Neural progenitor cell (in vitro differentiated cells): ENCODE measurements at regions not wholly inside any gene's neighbourhood (a gene's known extent, or its start where the extent isn't known, plus 50 kb on each side); places are given as distances from the start of the nearest gene placed in this dataset.

Experiments used
- DNase-seq: peaks from one replicate; pipeline ENCODE4 v3.0.0-alpha.2; 2016; ENCODE audit warnings: low spot score
- H2AFZ ChIP-seq: fragments of 200-600 bp; sonication (generic); replicated peaks from 2 replicates; pipeline ENCODE4 v1.6.1; 2016; ENCODE audit warnings: antibody characterized with exemption
- H3F3A ChIP-seq: fragments of 200-600 bp; sonication (generic); 2 replicates; pipeline ENCODE4 v1.6.1; 2016; ENCODE audit warnings: antibody characterized with exemption, low read depth
- H3K27ac ChIP-seq: fragments of 200-600 bp; sonication (generic); 2 replicates; pipeline ENCODE4 v1.5.1; 2016; ENCODE audit warnings: mild to moderate bottlenecking
- H3K27me3 ChIP-seq: fragments of 200-600 bp; sonication (generic); 2 replicates; pipeline ENCODE4 v1.6.1; 2016; ENCODE audit warnings: mild to moderate bottlenecking, moderate library complexity
- H3K36me3 ChIP-seq: fragments of 200-600 bp; sonication (generic); 2 replicates; pipeline ENCODE4 v1.5.1; 2016
- H3K4me1 ChIP-seq: fragments of 200-600 bp; sonication (generic); 2 replicates; pipeline ENCODE4 v1.6.1; 2016; ENCODE audit warnings: mixed run types
- H3K4me2 ChIP-seq: fragments of 200-600 bp; sonication (generic); 2 replicates; pipeline ENCODE4 v1.6.1; 2016
- H3K4me3 ChIP-seq: fragments of 200-600 bp; sonication (generic); 2 replicates; pipeline ENCODE4 v1.5.1; 2016
- H3K79me2 ChIP-seq: fragments of 200-600 bp; sonication (generic); 2 replicates; pipeline ENCODE4 v1.6.1; 2016; ENCODE audit warnings: low read depth
- H3K9ac ChIP-seq: fragments of 200-600 bp; sonication (generic); 2 replicates; pipeline ENCODE4 v1.6.1; 2016
- H3K9me3 ChIP-seq: fragments of 200-600 bp; sonication (generic); 2 replicates; pipeline ENCODE4 v1.5.1; 2016; ENCODE audit warnings: low read depth
- H4K20me1 ChIP-seq: fragments of 200-600 bp; sonication (generic); 2 replicates; pipeline ENCODE4 v1.6.1; 2016; ENCODE audit warnings: low read depth
- H3K27ac Mint-ChIP-seq: 3 replicates; pipeline ENCODE4 v1.8.0; 2021; ENCODE audit warnings: mixed read lengths
- H3K27me3 Mint-ChIP-seq: 2 replicates; pipeline ENCODE4 v1.8.0; 2022; ENCODE audit warnings: low read depth, mild to moderate bottlenecking, inconsistent platforms, moderate library complexity, mixed read lengths; ENCODE audit not compliant: insufficient read depth
- H3K36me3 Mint-ChIP-seq: 3 replicates; pipeline ENCODE4 v1.8.0; 2021; ENCODE audit warnings: mixed read lengths
- H3K4me1 Mint-ChIP-seq: 3 replicates; pipeline ENCODE4 v1.8.0; 2021; ENCODE audit warnings: mixed read lengths
- H3K4me3 Mint-ChIP-seq: 3 replicates; pipeline ENCODE4 v1.8.0; 2021; ENCODE audit warnings: mild to moderate bottlenecking, moderate library complexity, mixed read lengths
- H3K9me3 Mint-ChIP-seq: 3 replicates; pipeline ENCODE4 v1.8.0; 2020; ENCODE audit warnings: mixed read lengths
- EZH2 ChIP-seq: fragments of 200-600 bp; sonication (generic); IDR thresholded peaks from 2 replicates; pipeline ENCODE4 v1.6.1; 2017; ENCODE audit warnings: antibody characterized with exemption, mild to moderate bottlenecking, moderate library complexity
- EZH2phosphoT487 ChIP-seq: fragments of 200-600 bp; sonication (generic); IDR thresholded peaks from 2 replicates; pipeline ENCODE4 v1.6.1; 2017; ENCODE audit warnings: antibody characterized with exemption
- TF ChIP-seq, protein P1 (sequence below): fragments of 200-600 bp; sonication (generic); IDR thresholded peaks from 2 replicates; pipeline ENCODE4 v1.5.1; 2017; ENCODE audit warnings: antibody characterized with exemption, mild to moderate bottlenecking

DNA sequence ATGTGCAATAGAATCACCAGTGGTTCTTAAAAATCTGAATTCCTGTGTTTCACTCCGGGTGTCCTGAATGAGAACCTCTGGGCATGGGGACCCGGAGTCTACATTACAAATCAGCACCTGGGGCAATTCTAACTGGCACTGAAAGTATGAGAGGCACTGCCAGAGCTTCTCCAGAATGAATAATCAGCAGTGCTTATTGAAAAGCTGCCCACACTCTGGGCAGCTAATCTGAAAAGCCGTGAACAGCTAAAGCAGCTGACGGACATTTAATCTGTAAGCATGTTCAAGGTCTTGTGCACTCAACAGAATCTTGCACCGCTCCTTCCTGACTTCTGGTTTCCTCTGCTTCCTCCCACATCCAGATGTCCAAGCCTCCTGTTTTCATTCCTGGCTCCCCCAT, 113.3 kb upstream of the KIF5B start:
- DNase-seq = no peak
- Mint-ChIP-seq H3K4me3 (no peak overlapping the region), H3K27ac (no peak overlapping the region), H3K36me3 (no peaks in the 10 kb centered on the region), H3K9me3 (no peaks in the 10 kb centered on the region), H3K4me1 (peaks cover 6% of the 10 kb centered on the region), H3K27me3 (no peaks in the 10 kb centered on the region)
- Histone ChIP-seq H4K20me1 (no peaks in the 10 kb centered on the region), H3K4me2 (no peak overlapping the region), H3K27me3 (no peaks in the 10 kb centered on the region), H3K27ac (no peak overlapping the region), H3K9ac (no peak overlapping the region), H3K79me2 (no peaks in the 10 kb centered on the region), H2AFZ (no peak overlapping the region), H3K4me1 (no peaks in the 10 kb centered on the region), H3F3A (peaks cover 3% of the 10 kb centered on the region), H3K4me3 (no peak overlapping the region), H3K36me3 (no peaks in the 10 kb centered on the region), H3K9me3 (no peaks in the 10 kb centered on the region)
- TF ChIP-seq EZH2 (no peak), EZH2phosphoT487 (no peak)
- TF ChIP-seq, protein P1, sequence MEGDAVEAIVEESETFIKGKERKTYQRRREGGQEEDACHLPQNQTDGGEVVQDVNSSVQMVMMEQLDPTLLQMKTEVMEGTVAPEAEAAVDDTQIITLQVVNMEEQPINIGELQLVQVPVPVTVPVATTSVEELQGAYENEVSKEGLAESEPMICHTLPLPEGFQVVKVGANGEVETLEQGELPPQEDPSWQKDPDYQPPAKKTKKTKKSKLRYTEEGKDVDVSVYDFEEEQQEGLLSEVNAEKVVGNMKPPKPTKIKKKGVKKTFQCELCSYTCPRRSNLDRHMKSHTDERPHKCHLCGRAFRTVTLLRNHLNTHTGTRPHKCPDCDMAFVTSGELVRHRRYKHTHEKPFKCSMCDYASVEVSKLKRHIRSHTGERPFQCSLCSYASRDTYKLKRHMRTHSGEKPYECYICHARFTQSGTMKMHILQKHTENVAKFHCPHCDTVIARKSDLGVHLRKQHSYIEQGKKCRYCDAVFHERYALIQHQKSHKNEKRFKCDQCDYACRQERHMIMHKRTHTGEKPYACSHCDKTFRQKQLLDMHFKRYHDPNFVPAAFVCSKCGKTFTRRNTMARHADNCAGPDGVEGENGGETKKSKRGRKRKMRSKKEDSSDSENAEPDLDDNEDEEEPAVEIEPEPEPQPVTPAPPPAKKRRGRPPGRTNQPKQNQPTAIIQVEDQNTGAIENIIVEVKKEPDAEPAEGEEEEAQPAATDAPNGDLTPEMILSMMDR = no peak

DNA sequence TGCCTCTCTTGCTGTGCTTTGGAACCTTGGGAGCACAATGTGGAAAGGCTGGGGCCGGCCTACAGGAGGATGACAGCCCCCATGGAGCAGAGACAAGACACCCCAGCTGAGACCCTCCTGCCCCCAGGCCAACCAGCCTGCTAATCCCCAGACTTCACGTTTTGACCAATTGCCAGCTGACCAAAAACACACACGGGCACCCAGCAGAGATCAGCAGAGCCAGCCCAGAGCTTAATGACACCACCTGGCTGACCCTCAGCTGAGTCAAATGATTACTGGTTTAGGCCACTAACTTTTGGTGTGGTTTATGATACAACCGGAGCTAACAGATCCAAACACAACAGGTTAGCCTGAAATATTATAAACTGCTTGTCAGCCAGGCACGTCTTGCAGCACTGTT, 111.2 kb upstream of the KIF5B start:
- no peak overlapping the region for H3K4me3 Mint-ChIP-seq
- no peaks in the 10 kb centered on the region for H3K36me3 ChIP-seq
- H3K9ac ChIP-seq = no peak overlapping the region
- TF ChIP-seq, protein P1 = no peak
- TF ChIP-seq EZH2phosphoT487 (no peak), EZH2 (no peak)
- peaks cover 3% of the 10 kb centered on the region for H3F3A ChIP-seq
- no peaks in the 10 kb centered on the region for H3K9me3 Mint-ChIP-seq
- no peaks in the 10 kb centered on the region for H3K27me3 Mint-ChIP-seq
- H2AFZ ChIP-seq = no peak overlapping the region
- no peaks in the 10 kb centered on the region for H3K27me3 ChIP-seq
- H3K9me3 ChIP-seq = no peaks in the 10 kb centered on the region
- H3K4me3 ChIP-seq = no peak overlapping the region
- peak; percentile 12 for DNase-seq
- H3K27ac ChIP-seq = no peak overlapping the region
- H3K79me2 ChIP-seq = no peaks in the 10 kb centered on the region
- no peak overlapping the region for H3K4me2 ChIP-seq
- peaks cover 6% of the 10 kb centered on the region for H3K4me1 Mint-ChIP-seq
- no peaks in the 10 kb centered on the region for H3K4me1 ChIP-seq
- H4K20me1 ChIP-seq = no peaks in the 10 kb centered on the region
- no peaks in the 10 kb centered on the region for H3K36me3 Mint-ChIP-seq
- no peak overlapping the region for H3K27ac Mint-ChIP-seq

DNA sequence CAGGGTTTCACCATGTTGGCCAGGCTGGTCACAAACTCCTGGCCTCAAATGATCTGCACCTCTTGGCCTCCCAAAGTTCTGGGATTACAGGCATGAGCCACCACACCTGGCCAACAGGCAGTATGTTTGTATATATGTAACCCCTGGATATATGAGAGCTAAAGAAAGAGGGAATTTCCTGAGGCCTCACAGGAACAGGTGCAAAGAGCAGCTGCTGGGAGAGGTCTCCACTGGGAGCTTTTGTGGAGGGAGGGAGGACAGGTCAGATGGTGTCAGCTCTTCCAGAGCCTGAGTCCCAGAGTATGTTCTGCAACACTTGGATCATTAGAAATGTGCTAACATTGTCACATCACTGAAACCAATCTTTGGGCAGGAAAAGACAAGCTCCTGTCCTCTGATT, 110.1 kb upstream of the KIF5B start:
- Histone ChIP-seq H3K27ac (no peak overlapping the region), H2AFZ (no peak overlapping the region), H3K9me3 (no peaks in the 10 kb centered on the region), H3K4me2 (no peak overlapping the region), H4K20me1 (no peaks in the 10 kb centered on the region), H3K27me3 (no peaks in the 10 kb centered on the region), H3K79me2 (no peaks in the 10 kb centered on the region), H3K4me3 (no peak overlapping the region), H3K4me1 (no peaks in the 10 kb centered on the region), H3K36me3 (no peaks in the 10 kb centered on the region), H3K9ac (no peak overlapping the region), H3F3A (peaks cover 3% of the 10 kb centered on the region)
- Mint-ChIP-seq H3K4me3 (no peak overlapping the region), H3K36me3 (no peaks in the 10 kb centered on the region), H3K4me1 (peaks cover 6% of the 10 kb centered on the region), H3K27me3 (no peaks in the 10 kb centered on the region), H3K27ac (no peak overlapping the region), H3K9me3 (no peaks in the 10 kb centered on the region)
- no peak for DNase-seq
- no peak for TF ChIP-seq EZH2phosphoT487
- no peak for TF ChIP-seq EZH2
- TF ChIP-seq, protein P1 = no peak

DNA sequence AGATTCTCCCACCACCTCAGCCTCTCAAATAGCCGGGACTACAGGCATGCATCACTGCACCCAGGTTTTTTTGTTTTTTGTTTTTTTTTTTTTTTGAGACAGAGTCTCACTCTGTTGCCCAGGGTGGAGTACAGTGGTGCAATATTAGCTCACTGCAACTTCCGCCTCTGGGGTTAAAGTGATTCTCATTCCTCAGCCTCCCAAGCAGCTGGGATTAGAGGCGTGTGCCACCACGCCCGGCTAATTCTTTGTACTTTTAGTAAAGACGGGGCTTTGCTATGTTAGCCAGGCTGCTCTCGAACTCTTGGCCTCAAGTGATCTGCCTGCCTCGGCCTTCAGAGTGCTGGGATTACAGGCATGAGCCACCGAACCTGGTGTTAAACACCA, 107.5 kb upstream of the KIF5B start:
- no peaks in the 10 kb centered on the region for H3K4me1 ChIP-seq
- no peak overlapping the region for H3K4me2 ChIP-seq
- H3K36me3 ChIP-seq = no peaks in the 10 kb centered on the region
- Mint-ChIP-seq H3K36me3 (no peaks in the 10 kb centered on the region), H3K4me3 (no peak overlapping the region), H3K27ac (no peak overlapping the region), H3K27me3 (no peaks in the 10 kb centered on the region), H3K4me1 (peaks cover 4% of the 10 kb centered on the region), H3K9me3 (no peaks in the 10 kb centered on the region)
- DNase-seq = no peak
- H3K27me3 ChIP-seq = no peaks in the 10 kb centered on the region
- H4K20me1 ChIP-seq = no peaks in the 10 kb centered on the region
- H3K9me3 ChIP-seq = no peaks in the 10 kb centered on the region
- no peaks in the 10 kb centered on the region for H3K79me2 ChIP-seq
- no peak overlapping the region for H3K27ac ChIP-seq
- peaks cover 3% of the 10 kb centered on the region for H3F3A ChIP-seq
- TF ChIP-seq EZH2 (no peak), EZH2phosphoT487 (no peak)
- TF ChIP-seq, protein P1 = no peak
- no peak overlapping the region for H3K9ac ChIP-seq
- H3K4me3 ChIP-seq = no peak overlapping the region
- H2AFZ ChIP-seq = no peak overlapping the region
